Stimulated activated naive CD4-positive, alpha-beta T cell (primary cell): ENCODE measurements at regions not wholly inside any gene's neighbourhood (a gene's known extent, or its start where the extent isn't known, plus 50 kb on each side); places are given as distances from the start of the nearest gene placed in this dataset.

Experiments
- DNase-seq, 6 experiments: peaks; one replicate each; lab custom pipeline; 2025; lab: John Stamatoyannopoulos, UW

GRCh38 chrX:45872480-45872879 lies 671.8 kb upstream of the DIPK2B start:
- DNase-seq = no peak

- DNase-seq = no peak
Observed at GRCh38 chrX:45868425-45868824, 667.7 kb upstream of the DIPK2B start.

GRCh38 chrX:45862801-45863200 lies 662.1 kb upstream of the DIPK2B start:
- DNase-seq = no peak

DNA sequence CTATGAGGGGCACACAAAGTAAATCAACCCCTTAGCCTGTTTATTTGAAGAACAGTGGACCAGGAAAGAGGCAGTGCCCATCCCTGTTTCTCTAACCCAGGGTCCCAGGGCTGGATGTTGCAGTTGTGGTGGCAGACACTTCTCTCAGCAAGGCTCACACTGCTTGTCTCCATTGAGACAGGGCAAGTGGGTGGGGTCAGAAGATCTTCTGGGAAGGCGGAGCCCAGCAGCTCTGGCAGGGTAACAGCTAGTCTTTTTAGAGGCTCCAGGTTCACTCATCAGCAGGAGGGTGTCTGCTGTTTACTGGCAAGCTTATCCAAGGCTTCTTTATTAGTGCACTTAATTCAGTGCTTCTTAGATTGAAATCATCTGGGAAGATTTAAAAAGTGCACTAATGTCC lies 659.8 kb upstream of the DIPK2B start:
- DNase-seq = no peak

- DNase-seq = no peak
Observed at GRCh38 chrX:45859407-45859806, 658.7 kb upstream of the DIPK2B start.

DNA sequence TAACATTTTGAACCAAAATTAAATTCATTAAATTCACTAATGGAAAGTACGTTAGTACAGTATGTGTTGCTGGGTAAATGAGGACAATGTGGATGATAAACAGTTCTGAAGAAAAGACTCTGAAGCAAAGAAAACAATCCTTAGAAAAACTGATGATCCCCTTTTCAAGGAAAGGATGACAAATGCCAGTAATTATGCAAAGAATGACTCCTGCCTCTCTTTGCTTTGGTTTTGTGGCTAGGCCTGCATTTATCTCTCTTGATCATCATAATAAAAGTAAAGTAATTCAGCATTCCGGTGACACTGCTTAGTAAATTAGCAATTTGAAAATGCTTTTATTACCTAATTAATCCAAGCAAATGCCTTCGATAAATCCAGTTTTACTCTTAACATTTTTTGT lies 652.2 kb upstream of the DIPK2B start:
- no peak for DNase-seq

GRCh38 chrX:45851434-45851991 lies 650.8 kb upstream of the DIPK2B start:
- peak; percentile 8 to 48 (median 26) for DNase-seq

DNA sequence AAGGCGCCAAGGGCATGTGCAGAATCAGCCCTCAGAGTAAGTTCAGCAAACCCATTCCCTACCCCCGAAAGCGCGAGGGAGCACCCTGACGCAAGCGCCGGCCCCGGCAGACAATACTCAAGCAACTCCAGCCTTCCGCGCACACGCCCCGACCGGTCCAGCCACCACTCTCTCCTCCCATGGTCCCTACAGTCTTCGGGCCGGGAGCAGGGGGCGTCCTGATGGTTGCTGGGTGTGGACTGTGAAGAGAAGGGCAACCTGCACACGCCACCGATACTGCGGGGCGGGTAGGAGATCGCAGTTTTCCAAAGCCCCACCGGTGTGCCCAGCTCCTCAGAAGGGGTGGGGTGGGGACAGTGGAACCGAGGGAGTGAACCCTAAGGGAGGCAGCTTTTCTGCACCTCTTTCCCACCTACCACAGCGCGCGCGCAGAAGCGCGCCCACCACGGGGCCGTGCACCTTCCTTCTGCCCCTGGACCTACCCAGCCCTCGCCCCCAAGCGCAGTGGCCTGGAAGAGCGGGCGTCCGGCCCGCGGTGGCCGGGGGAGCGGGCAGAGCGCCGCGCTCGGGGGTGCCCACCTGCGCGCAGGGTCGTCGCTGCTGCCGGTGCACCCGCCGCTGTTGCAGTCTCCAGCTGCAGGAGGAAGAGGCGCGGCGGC lies 650.2 kb upstream of the DIPK2B start:
- DNase-seq = peak in 2 of 6 experiments; percentile 11 to 37

GRCh38 chrX:45850197-45850774 lies 649.6 kb upstream of the DIPK2B start:
- peak in 5 of 6 experiments; percentile 1 to 32 (median 13) for DNase-seq

DNA sequence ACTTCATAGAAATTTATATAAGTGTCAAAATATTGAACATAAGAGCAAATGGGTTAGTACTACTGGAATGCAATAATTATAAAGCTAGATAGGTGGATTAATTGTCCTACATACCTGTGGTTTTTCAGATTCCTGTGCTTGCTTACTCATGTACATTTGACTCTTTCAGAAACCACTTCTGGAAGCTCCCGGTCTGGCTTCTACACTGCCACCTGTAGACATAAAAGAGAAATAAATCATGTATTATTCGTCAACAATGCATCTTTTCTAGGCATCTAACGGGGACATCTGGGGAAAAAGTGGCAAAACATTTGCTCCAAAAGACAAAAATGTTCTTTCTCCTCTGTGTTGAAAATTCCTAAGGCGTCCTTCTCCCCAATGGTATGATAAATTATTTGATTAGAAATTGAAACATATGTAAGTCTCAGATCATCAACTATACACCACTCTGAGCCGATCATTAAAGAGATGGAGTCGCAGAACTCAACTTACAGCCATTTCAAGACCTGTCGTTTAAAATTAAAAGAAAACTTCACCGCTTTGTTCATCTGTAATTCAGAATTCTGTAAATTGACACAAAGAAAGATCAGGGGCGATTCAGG lies 648.7 kb upstream of the DIPK2B start:
- DNase-seq = peak in 3 of 6 experiments; percentile 7 to 54 (median 17)

GRCh38 chrX:45847961-45848360 lies 647.3 kb upstream of the DIPK2B start:
- no peak for DNase-seq

- no peak for DNase-seq
Observed at GRCh38 chrX:45846328-45846727, 645.7 kb upstream of the DIPK2B start.

GRCh38 chrX:45845142-45845541 lies 644.5 kb upstream of the DIPK2B start:
- DNase-seq = no peak

DNA sequence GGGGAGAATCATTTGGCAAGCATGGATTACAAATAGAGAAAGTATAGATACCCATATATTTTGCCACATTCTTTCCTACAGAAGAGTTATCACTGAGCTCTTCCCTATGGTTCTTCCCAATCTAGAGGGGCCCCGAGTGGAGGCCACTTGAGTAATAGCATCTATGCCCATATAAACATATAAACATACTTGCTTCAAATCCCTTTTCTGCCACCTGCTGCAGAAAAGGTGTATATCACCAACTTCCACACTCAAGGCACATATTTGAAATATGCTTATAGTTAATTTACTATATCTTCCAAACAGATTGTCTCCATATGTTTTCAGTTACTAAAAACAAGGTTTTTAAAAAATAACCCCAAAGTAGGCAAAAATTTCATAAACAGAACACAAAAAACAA lies 642.8 kb upstream of the DIPK2B start:
- DNase-seq = peak in 1 of 6 experiments; percentile 4

GRCh38 chrX:45842926-45843315 lies 642.2 kb upstream of the DIPK2B start:
- DNase-seq = no peak

DNA sequence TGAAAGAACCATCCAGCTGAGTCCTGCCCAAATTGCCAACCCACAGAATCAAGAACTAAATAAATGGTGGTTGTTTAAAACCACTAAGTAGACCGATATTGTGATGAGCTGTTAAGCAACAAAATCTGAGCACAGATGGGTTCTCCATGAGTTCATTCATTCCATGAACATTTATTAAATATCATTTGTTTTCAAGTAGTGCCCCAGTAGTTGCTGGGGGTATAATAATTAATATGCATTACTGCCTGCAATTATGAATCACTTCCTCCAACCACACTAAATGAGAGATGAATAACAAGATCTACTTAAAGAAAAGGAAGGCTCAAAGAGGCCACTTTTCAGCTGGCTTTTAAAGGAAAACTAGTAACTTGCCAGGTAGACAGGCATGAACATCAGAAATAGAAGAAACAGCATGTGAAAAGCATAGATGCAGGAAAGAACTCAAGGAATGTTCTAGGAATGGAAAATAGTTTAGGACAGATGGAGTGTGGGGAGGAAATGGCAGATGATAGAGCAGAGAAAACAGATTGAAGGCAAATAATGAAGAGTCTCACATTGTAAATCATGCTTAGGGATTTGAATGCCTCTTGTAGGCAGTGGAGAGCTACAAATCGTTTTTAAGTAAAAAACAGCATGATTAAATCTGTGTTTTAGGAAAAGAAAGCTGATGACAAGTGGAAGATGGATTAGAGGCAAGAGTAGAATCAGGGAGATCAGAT lies 641.7 kb upstream of the DIPK2B start:
- DNase-seq = no peak

GRCh38 chrX:45840411-45840950 lies 639.8 kb upstream of the DIPK2B start:
- no peak for DNase-seq

- no peak for DNase-seq
Observed at GRCh38 chrX:45830343-45830742, 629.7 kb upstream of the DIPK2B start.

GRCh38 chrX:45824471-45824870 lies 623.8 kb upstream of the DIPK2B start:
- DNase-seq = no peak

DNA sequence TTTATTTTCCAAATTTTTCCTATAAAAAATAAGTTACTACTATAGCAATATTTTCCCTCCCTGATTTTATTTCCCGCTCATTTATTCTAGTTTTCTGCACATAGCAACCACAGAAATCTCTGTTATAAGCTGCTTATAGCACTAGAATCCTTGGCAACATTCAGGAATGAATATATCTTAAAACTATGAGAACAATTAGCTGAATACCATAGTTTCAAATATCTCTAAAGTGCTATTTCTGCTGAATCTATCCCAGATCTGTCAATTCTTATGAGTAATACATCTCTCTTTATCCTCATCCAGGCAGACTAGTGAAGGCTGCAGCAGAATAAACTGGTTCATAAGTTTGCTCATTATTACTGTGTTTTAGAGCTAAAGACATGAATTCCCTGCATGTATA lies 622.9 kb upstream of the DIPK2B start:
- DNase-seq = no peak

DNA sequence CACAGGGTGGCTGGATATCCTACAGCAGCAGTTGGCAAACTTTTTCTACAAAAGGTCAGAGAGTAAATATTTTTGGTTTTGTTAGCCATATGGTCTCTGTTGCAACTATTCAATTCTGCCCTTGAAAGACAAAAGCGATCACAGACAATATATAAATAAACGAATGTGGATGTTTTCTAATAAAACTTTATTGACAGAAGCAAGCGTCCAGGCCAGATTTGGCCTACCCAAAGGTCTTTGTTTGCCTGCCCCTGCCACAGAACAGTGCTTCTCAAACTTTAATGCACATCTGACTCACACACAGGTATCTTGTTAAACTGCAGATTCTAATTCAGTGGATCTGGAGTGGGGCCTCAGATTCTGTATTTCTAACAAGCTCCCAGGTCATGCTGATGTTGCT lies 621.4 kb upstream of the DIPK2B start:
- DNase-seq = no peak

GRCh38 chrX:45818913-45819312 lies 618.2 kb upstream of the DIPK2B start:
- no peak for DNase-seq
